Lower leg skin (tissue), 4 donors: ENCODE measurements at regions not wholly inside any gene's neighbourhood (a gene's known extent, or its start where the extent isn't known, plus 50 kb on each side); places are given as distances from the start of the nearest gene placed in this dataset.

Source experiments
- DNase-seq, 2 donors: peaks; one replicate each; pipeline ENCODE4 v3.0.0-alpha.2; 2019; ENCODE audit warnings: low spot score in 2 of 2
- H3K4me3 ChIP-seq: fragments of 200-600 bp; sonication (generic); 2 replicates; pipeline ENCODE4 v1.5.1; 2017; ENCODE audit warnings: mild to moderate bottlenecking, low read depth; ENCODE audit not compliant: poor library complexity, severe bottlenecking
- POLR2A ChIP-seq, 2 donors: fragments of 450-650 bp; IDR thresholded peaks; one replicate each; pipeline ENCODE4 v1.6.1; 2016 to 2017; ENCODE audit warnings: antibody characterized with exemption in 2 of 2, mild to moderate bottlenecking in 1 of 2, moderate library complexity in 1 of 2
- WGBS, 2 donors: methylation state at CpG; one replicate each; pipeline ENCODE4 v1.1.5; 2018; 5-methylcytosine and 5-hydroxymethylcytosine counted together
- intact Hi-C: fragments of 100-400 bp; cut with DNase I; formaldehyde crosslinking; loops from one replicate; pipeline ENCODE4 v1.15.0; 2023; ENCODE audit warnings: low total_unique reads
- TF ChIP-seq, protein P1 (sequence below), 3 donors: fragments of 450-650 bp; IDR thresholded peaks; one replicate each; pipeline ENCODE4 v1.5.1; 2016; ENCODE audit warnings: antibody characterized with exemption in 3 of 3, mild to moderate bottlenecking in 3 of 3, moderate library complexity in 2 of 3

DNA sequence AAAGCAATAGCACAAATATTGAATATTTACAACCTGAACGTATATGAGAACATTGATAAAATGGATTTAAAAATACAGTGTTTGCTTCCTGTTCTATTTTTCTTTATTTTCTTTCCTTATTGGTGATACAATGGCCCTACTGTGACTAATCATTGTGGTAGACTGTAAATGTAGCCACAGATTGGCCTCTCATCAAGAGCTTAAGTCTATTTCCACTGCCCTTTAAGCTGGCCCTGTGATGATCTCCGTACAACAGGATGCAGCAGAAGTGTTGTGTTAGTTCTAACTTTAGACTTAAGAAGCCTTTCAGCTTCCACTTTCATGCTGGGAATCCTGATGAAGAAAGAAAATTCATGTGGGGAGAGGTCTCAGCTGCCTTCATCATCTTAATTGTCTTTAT lies 285.6 kb upstream of the B3GALT2 start:
- WGBS, 2 donors: 86 to 95% methylated on average over 2 of the region's 2 CpGs
- H3K4me3 ChIP-seq: no peak overlapping the region
- no peak for DNase-seq
- intact Hi-C loops: no loop called here
- no peak for TF ChIP-seq POLR2A (IDR thresholded peaks at IDR 0.05)
- TF ChIP-seq, protein P1, sequence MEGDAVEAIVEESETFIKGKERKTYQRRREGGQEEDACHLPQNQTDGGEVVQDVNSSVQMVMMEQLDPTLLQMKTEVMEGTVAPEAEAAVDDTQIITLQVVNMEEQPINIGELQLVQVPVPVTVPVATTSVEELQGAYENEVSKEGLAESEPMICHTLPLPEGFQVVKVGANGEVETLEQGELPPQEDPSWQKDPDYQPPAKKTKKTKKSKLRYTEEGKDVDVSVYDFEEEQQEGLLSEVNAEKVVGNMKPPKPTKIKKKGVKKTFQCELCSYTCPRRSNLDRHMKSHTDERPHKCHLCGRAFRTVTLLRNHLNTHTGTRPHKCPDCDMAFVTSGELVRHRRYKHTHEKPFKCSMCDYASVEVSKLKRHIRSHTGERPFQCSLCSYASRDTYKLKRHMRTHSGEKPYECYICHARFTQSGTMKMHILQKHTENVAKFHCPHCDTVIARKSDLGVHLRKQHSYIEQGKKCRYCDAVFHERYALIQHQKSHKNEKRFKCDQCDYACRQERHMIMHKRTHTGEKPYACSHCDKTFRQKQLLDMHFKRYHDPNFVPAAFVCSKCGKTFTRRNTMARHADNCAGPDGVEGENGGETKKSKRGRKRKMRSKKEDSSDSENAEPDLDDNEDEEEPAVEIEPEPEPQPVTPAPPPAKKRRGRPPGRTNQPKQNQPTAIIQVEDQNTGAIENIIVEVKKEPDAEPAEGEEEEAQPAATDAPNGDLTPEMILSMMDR (IDR thresholded peaks at IDR 0.05): no peak

GRCh38 chr1:193463326-193463932 lies 277.0 kb upstream of the B3GALT2 start:
- H3K4me3 ChIP-seq: no peak overlapping the region
- DNase-seq: no peak
- intact Hi-C loops: no loop called here
- 79 to 81% methylated on average over 5 of the region's 5 CpGs for WGBS, 2 donors
- TF ChIP-seq, protein P1 (IDR thresholded peaks at IDR 0.05): no peak
- TF ChIP-seq POLR2A (IDR thresholded peaks at IDR 0.05): no peak

GRCh38 chr1:193462629-193463320 lies 276.4 kb upstream of the B3GALT2 start:
- 38 to 45% methylated on average over 5 of the region's 5 CpGs for WGBS, 2 donors
- no peak overlapping the region for H3K4me3 ChIP-seq
- intact Hi-C loops: no loop called here
- TF ChIP-seq POLR2A (IDR thresholded peaks at IDR 0.05): no peak
- no peak for DNase-seq

DNA sequence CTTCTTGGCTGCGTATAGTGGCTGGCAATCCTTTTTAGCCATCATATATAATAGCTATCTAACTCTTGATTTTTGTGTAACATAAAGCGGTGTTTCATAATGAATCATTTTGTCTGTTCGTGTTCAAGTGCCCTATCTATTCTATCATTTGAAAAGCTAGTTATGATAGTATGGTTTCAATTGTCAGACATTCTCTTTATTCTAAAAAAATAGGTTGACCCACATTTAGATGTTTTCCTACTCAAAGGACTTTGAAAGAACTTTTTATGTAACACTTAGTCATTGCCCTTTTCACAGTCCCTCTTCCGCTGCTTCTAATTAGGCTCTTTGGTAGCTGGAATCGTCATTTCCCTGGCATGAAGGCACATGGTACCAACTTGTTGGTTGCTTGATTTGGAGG lies 272.2 kb upstream of the B3GALT2 start:
- DNase-seq: no peak
- intact Hi-C loops: no loop called here
- TF ChIP-seq POLR2A (IDR thresholded peaks at IDR 0.05): no peak
- TF ChIP-seq, protein P1 (IDR thresholded peaks at IDR 0.05): no peak
- H3K4me3 ChIP-seq: no peak overlapping the region
- 73 to 77% methylated on average over 5 of the region's 5 CpGs for WGBS, 2 donors

DNA sequence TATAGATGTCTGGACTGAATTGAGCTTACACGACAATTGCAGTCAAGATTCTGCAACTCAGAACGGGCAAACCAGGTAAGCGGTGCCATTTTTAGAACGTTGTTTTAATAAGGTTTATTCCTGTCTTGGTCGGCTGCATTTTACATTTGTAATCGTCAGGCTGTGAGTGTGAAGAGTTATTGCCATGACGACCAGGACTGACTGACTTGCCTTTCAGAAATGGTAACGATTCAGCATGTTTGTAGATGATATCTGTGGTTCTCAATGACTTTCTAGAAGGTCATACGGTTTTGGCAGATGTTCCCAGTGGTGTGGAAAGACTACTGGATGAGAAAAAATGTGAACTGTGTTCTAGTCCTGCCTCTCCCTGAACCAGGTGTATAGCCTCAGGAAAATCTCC lies 271.3 kb upstream of the B3GALT2 start:
- intact Hi-C loops: no loop called here
- H3K4me3 ChIP-seq: no peak overlapping the region
- DNase-seq: no peak
- 32 to 38% methylated on average over 9 of the region's 9 CpGs for WGBS, 2 donors
- TF ChIP-seq, protein P1 (IDR thresholded peaks at IDR 0.05): no peak
- TF ChIP-seq POLR2A (IDR thresholded peaks at IDR 0.05): no peak

DNA sequence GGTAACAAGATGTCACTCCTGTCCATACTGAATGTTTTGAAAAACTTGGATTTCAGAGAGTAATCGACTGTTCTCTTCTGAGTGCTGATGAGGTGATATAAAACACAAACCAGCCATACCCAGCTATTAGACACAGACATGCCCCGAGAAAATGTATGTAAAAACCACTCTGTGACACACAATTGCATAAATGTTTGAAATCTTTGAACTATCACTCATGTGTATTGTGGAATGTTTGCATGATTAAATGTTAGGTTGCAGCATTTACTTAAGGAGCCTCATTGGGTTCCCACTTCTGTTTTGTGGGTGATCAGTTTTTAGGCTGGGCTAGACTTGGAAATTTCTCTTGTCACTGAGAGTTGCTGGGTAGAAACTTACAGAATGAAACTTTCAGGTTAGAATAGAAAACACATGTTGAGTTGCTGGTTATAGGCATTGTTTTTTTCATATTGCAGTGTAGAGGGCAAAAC lies 270.4 kb upstream of the B3GALT2 start:
- DNase-seq: no peak
- TF ChIP-seq, protein P1 (IDR thresholded peaks at IDR 0.05): no peak
- TF ChIP-seq POLR2A (IDR thresholded peaks at IDR 0.05): no peak
- H3K4me3 ChIP-seq: no peak overlapping the region
- intact Hi-C loops: no loop called here
- WGBS, 2 donors: 55 to 60% methylated on average over 2 of the region's 2 CpGs
